ENCODE measurements at regions not wholly inside any gene's neighbourhood (a gene's known extent, or its start where the extent isn't known, plus 50 kb on each side); places are given as distances from the start of the nearest gene placed in this dataset.
"Not testable (repeated sequence)": the region's sequence is repeated elsewhere in the genome, so short reads cannot be mapped to it uniquely, and the experiment has no call there.

DNA sequence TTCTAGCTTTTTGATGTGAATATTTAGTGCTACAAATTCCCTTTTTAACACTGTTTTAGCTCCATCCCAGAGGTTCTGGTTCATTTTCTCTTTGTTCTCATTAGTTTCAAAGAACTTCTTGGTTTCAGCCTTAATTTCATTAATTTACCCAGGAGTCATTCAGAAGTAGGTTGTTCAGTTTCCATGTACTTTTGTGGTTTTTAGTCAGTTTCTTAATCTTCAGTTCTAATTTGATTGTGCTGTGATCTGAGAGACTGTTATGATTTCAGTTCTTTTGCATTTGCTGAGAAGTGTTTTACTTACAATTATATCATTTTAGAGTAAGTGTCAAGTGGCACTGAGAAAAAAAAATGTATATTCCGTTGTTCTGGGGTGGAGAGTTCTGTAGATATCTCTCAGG is 240.1 kb upstream of the RASA1 start:
- TF ChIP-seq POLR2AphosphoS5 (IDR thresholded peaks at IDR 0.05; ENCODE audit: low read depth, low read length), result no peak
- no peak for TF ChIP-seq POLR2A (IDR thresholded peaks at IDR 0.05; ENCODE audit: low read depth, low read length)
- FAIRE-seq, result no peak
- no peak for DNase-seq (ENCODE audit: insufficient read length)

DNA sequence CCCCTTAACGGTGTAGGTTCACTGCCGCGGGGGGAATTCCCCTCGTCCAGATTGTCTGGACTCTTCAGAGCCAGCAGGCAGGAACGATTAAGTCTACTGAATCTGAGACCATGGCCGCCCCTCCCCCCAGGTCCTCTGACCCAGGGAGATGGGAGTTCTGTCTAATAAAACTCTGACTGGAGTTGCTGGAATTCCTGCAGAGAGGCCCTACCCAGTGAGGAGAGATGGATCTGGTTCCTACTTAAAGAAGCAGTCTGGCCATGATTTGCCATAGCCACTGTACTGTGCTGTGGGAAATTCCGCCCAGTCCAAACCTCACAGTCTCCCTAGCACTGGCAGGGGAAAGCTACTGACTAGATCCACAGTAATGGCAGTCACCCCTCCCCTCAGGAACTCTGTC is 237.7 kb upstream of the RASA1 start:
- FAIRE-seq, result no peak
- no peak for DNase-seq (ENCODE audit: insufficient read length)
- TF ChIP-seq TAF1 (IDR thresholded peaks at IDR 0.05; ENCODE audit: borderline replicate concordance, low read depth, low read length) (no peak), POLR2AphosphoS5 (IDR thresholded peaks at IDR 0.05; ENCODE audit: low read depth, low read length) (no peak), POLR2A (IDR thresholded peaks at IDR 0.05; ENCODE audit: low read depth, low read length) (no peak)

DNA sequence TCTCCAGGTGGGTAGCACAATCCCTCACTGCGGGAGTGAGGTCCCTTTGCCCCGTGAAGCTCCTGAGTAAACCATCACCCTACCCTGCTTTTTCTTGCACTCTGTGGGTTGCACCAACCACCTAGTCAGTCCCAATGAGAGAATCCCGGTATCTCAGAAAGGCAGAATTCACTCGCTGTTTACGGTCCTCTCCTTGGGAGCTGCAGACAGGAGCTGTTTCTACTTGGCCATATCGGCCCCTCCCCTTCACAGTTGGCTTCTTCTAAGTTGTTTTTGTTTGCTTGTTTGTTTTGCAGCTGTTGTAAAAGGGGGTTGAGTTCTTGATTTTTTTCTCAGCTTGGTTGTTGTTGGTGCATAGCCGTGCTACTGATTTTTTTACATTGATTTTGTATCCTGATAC is 237.0 kb upstream of the RASA1 start:
- FAIRE-seq (no peak), DNase-seq (ENCODE audit: insufficient read length) (no peak)
- no peak for TF ChIP-seq TAF1 (IDR thresholded peaks at IDR 0.05; ENCODE audit: borderline replicate concordance, low read depth, low read length)
- no peak for TF ChIP-seq POLR2A (IDR thresholded peaks at IDR 0.05; ENCODE audit: low read depth, low read length)
- no peak for TF ChIP-seq POLR2AphosphoS5 (IDR thresholded peaks at IDR 0.05; ENCODE audit: low read depth, low read length)

DNA sequence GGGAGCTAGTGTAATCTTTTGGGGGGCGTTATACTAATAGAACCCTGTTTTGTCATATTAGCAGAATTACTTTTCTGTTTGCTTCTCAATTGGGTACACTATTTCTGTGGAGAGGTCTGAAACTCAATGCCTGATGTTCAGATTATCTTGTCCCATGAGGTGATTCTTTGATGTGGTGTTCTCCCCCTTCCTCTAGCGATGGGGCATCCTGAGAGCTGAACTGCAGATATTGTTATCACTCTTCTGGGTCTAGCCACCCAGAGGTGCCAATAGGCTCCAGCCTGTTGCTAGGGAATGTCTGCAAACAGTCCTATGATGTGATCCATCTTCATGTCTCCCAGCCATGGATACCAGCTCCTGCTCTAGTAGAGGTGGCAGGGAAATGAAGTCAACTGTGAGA is 233.1 kb upstream of the RASA1 start:
- FAIRE-seq, result no peak
- no peak for TF ChIP-seq POLR2AphosphoS5 (IDR thresholded peaks at IDR 0.05; ENCODE audit: low read depth, low read length)
- no peak for TF ChIP-seq TAF1 (IDR thresholded peaks at IDR 0.05; ENCODE audit: borderline replicate concordance, low read depth, low read length)
- no peak for TF ChIP-seq POLR2A (IDR thresholded peaks at IDR 0.05; ENCODE audit: low read depth, low read length)
- no peak for DNase-seq (ENCODE audit: insufficient read length)

DNA sequence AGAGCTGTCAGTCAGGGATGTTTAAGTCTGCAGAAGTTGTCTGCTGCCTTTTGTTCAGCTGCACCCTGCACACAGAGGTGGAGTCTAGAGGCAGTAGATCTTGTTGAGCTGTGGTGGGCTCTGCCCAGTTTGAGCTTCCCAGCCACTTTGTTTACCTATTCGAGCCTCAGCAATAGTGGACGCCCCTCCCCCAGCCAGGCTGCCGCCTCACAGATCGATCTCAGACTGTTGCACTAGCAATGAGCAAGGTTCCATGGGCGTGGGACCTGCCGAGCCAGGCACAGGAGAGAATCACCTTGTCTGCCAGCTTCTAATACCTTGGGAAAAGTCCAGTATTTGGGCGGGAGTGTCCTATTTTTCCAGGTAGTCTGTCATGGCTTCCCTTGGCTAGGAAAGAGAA is 225.1 kb upstream of the RASA1 start:
- DNase-seq (ENCODE audit: insufficient read length) (no peak), FAIRE-seq (no peak)
- TF ChIP-seq POLR2A (IDR thresholded peaks at IDR 0.05; ENCODE audit: low read depth, low read length) (no peak), TAF1 (IDR thresholded peaks at IDR 0.05; ENCODE audit: borderline replicate concordance, low read depth, low read length) (no peak), POLR2AphosphoS5 (IDR thresholded peaks at IDR 0.05; ENCODE audit: low read depth, low read length) (no peak)

DNA sequence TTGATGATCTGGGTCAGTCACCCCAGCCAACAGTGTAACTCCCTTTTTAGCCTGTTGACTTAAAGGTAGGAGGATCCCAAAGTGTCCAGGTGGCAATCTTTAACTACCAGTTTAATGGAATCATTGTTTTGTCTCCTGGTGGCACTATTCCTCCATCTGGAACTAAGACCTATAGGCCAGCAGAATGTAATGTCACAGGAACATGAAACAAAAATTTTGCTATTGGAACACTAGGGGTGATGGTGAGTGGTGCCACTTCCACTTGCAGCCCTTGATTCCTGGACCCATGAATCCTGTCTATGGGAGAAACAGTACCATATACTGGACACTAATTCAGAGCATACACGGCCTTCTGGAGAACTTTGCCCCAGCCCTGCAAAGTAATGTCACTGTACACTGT is 219.5 kb upstream of the RASA1 start:
- DNase-seq (ENCODE audit: insufficient read length) (no peak), FAIRE-seq (no peak)

DNA sequence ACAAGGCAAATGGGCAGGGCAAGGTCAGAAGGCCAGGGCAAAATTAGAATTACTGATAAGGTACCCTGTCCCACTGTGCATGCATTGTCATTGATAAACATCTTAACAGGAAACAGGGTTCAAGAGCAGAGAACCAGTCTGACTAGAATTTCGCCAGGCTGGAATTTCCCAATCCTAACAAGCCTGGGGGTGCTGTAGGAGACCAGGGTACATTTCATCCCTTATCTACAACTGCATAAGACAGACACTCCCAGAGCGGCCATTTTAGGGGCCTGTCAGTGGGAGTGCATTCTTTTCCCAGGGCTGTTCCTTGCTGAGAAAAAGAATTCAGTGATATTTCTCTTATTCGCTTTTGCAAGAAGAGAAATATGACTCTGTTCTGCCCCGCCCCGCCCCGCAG is 218.7 kb upstream of the RASA1 start:
- DNase-seq (ENCODE audit: insufficient read length); FAIRE-seq: not testable (repeated sequence)

More for the DNA sequence above, 219.5 kb upstream of the RASA1 start:
- TF ChIP-seq POLR2AphosphoS5 (IDR thresholded peaks at IDR 0.05; ENCODE audit: low read depth, low read length), result no peak
- no peak for TF ChIP-seq TAF1 (IDR thresholded peaks at IDR 0.05; ENCODE audit: borderline replicate concordance, low read depth, low read length)
- no peak for TF ChIP-seq POLR2A (IDR thresholded peaks at IDR 0.05; ENCODE audit: low read depth, low read length)

DNA sequence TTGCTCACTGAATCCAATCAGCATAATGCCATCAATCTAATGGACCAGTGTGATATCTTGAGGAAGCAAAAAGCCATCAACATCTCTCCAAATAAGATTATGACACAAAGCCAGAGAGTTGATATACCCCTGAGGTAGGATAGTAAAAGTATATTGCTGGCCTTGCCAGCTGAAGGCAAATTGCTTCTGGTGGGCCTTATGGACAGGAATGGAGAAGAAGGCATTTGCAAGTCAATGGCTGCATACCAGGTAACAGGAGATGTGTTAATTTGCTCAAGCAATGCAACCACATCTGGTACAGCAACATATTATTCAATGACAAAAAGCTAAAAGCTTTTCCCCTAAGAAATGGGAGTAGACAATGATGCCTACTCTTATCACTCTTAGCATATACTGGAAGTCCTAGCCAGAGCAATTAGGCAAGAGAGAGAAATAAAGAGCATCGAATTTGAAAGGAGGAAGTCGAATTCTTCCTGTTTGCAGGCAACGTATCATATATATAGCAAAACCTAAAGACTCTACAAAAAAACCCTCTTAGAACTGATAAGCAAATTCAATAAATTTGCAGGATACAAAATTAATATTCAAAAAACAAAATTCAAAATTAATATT is 216.1 kb upstream of the RASA1 start:
- no peak for TF ChIP-seq POLR2A (IDR thresholded peaks at IDR 0.05; ENCODE audit: low read depth, low read length)
- TF ChIP-seq TAF1 (IDR thresholded peaks at IDR 0.05; ENCODE audit: borderline replicate concordance, low read depth, low read length), result no peak
- TF ChIP-seq POLR2AphosphoS5 (IDR thresholded peaks at IDR 0.05; ENCODE audit: low read depth, low read length), result no peak
- DNase-seq (ENCODE audit: insufficient read length) (no peak), FAIRE-seq (no peak)

DNA sequence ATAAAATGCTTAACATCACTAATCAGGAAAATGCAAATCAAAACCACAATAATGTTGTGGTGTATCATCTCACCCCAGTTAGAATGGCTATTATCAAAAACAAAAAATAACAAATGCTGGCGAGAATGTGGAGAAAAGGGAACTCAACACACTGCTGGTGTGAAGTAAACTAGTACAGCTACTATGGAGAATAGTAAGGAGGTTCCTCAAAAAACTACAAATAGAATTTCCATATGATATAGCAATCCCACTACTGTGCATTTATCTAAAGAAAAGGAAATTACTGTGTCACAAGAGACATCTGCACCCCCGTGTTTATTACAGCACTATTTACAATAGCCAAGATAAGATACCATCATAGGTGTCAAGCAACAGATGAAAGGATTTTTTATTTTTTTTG is 214.5 kb upstream of the RASA1 start:
- no peak for FAIRE-seq

DNA sequence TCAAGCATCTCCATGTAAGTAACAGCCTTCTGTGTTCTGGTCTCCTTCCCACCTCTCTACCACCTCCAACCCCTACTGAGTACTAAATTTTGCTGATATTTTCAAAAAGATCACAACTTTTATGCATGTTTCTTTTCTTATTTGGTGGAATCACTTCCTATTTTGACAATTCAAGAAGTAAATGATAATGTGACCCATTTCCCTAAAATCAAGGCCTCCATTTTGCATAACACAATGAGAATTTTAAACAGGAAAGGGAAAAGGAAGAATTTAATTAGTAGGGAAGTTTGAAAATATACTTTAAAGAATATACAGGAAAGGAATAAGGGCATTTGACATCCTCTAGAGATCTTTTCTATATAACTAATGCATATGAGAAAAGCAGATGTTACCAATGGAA is 212.9 kb upstream of the RASA1 start:
- FAIRE-seq (no peak), DNase-seq (ENCODE audit: insufficient read length) (no peak)
- TF ChIP-seq POLR2A (IDR thresholded peaks at IDR 0.05; ENCODE audit: low read depth, low read length) (no peak), TAF1 (IDR thresholded peaks at IDR 0.05; ENCODE audit: borderline replicate concordance, low read depth, low read length) (no peak), POLR2AphosphoS5 (IDR thresholded peaks at IDR 0.05; ENCODE audit: low read depth, low read length) (no peak)

More for the DNA sequence above, 214.5 kb upstream of the RASA1 start:
- TF ChIP-seq POLR2A (IDR thresholded peaks at IDR 0.05; ENCODE audit: low read depth, low read length), result no peak
- TF ChIP-seq TAF1 (IDR thresholded peaks at IDR 0.05; ENCODE audit: borderline replicate concordance, low read depth, low read length), result no peak
- no peak for TF ChIP-seq POLR2AphosphoS5 (IDR thresholded peaks at IDR 0.05; ENCODE audit: low read depth, low read length)
- no peak for DNase-seq (ENCODE audit: insufficient read length)

DNA sequence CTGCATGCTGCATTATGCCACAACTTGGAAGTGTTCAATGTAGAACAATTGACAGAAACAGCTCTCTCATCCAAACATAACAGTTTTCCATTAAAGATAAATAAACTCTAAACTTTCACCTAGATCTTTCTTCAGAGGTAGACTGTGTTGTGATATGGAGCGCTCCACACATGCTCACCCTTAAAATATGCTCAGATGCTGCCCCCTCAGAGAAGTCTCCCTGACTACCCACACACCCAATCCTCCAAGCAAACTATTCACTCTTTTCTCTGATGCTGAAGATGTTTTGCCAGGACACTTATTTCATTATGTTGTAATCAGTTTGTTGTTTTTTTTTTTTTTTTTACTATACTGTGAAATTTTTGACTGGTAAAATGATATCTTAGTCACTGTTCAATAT is 206.6 kb upstream of the RASA1 start:
- FAIRE-seq, result no peak
- TF ChIP-seq POLR2A (IDR thresholded peaks at IDR 0.05; ENCODE audit: low read depth, low read length), result no peak
- no peak for TF ChIP-seq POLR2AphosphoS5 (IDR thresholded peaks at IDR 0.05; ENCODE audit: low read depth, low read length)
- DNase-seq (ENCODE audit: insufficient read length), result no peak

DNA sequence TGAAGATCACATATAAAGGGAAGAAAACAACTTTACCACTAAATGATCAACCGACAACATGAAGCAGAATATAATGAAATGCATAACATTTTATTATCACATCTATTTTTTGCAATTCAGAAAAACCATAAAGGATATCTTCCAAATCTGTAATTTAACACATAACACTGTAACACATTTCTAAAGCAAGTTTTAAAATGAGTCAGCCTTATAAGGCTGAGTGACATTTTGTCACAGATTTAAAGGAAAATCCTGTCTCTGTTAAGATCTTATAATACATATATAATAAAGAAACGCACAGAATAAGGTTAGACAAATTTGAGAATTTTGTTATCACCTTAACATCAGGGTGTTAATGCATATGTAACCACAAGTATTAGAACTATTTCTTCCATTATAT is 198.4 kb upstream of the RASA1 start:
- DNase-seq (ENCODE audit: insufficient read length) (no peak), FAIRE-seq (no peak)
- TF ChIP-seq POLR2AphosphoS5 (IDR thresholded peaks at IDR 0.05; ENCODE audit: low read depth, low read length), result no peak

DNA sequence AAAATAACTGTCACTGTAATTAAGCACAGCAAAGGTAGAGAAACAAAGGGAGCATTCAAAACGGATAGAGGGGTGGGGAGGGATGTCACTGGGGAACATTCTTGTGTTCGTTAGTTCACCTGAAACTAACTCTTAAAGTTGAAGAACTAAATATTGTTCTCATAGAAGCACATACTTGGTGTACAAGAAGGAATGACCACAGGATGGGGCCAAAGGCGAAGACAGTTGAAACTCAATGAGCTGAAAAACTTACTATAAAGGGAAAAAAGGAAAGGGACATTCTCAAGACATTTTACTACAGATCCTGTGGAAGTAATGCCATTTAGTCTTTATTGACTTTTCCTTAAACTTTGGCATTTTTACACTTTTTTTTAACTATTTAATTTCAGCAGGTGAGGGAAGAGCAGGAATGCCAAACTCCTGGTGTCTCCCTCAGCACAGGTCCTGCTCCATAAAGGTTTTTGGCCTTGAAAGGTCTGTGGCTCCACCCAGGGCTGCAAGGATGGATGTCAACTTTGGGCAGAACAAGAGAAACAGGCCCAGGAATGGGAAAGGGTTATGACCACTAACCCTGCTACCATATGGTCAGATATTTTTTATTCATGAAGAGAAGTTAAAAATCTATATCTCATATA is 197.6 kb upstream of the RASA1 start:
- DNase-seq (ENCODE audit: insufficient read length) (no peak), FAIRE-seq (peak; percentile 50)
- TF ChIP-seq TAF1 (IDR thresholded peaks at IDR 0.05; ENCODE audit: borderline replicate concordance, low read depth, low read length) (no peak), POLR2AphosphoS5 (IDR thresholded peaks at IDR 0.05; ENCODE audit: low read depth, low read length) (no peak), POLR2A (IDR thresholded peaks at IDR 0.05; ENCODE audit: low read depth, low read length) (no peak)
